ENCODE measurements at regions not wholly inside any gene's neighbourhood (a gene's known extent, or its start where the extent isn't known, plus 50 kb on each side); places are given as distances from the start of the nearest gene placed in this dataset.

DNA sequence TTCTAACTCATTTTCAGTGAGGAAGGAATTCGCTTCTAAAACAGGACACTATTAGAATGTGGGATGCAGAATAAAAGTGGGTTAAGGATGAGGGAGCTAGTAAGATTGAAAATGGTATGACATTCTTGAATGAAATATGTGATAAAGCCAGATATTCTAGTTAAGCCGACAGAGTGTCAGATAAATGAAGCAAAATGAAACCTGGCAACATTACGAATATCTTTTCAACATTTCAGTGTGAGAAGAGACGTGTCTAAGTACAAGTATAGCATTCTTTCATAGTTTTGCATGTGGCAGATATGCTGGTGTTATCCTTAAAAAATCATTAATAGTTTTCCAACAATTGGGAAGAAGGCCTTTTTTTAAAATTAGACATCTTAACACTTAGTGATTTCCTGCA, 1101.4 kb downstream of the RPA4 start:
- no peak for DNase-seq (ENCODE audit: insufficient read length, low spot score)
- TF ChIP-seq, protein P1, sequence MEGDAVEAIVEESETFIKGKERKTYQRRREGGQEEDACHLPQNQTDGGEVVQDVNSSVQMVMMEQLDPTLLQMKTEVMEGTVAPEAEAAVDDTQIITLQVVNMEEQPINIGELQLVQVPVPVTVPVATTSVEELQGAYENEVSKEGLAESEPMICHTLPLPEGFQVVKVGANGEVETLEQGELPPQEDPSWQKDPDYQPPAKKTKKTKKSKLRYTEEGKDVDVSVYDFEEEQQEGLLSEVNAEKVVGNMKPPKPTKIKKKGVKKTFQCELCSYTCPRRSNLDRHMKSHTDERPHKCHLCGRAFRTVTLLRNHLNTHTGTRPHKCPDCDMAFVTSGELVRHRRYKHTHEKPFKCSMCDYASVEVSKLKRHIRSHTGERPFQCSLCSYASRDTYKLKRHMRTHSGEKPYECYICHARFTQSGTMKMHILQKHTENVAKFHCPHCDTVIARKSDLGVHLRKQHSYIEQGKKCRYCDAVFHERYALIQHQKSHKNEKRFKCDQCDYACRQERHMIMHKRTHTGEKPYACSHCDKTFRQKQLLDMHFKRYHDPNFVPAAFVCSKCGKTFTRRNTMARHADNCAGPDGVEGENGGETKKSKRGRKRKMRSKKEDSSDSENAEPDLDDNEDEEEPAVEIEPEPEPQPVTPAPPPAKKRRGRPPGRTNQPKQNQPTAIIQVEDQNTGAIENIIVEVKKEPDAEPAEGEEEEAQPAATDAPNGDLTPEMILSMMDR (IDR thresholded peaks at IDR 0.05; ENCODE audit: insufficient read depth, missing control alignments): no peak
- no peak for FAIRE-seq

DNA sequence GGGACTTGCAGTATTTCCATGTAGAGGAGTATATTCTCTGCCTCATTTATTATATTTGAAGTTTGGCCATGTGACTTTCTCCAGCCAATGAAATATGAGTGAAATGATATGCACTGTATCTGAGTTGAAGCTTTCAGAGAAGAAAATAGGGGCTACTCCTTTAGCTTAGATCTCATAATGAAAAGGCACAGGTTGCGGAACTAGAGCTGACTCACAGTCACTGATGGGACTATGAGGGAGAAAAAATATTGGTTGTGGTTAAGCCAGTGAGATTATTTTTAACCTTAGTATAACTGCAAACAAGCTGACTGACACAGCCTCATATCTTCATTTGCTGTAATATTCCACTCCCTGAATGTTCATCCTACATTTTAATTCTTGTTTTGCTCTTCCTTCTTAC, 1104.3 kb downstream of the RPA4 start:
- no peak for FAIRE-seq
- DNase-seq (ENCODE audit: insufficient read length, low spot score): no peak
- TF ChIP-seq, protein P1 (IDR thresholded peaks at IDR 0.05; ENCODE audit: insufficient read depth, missing control alignments): no peak

DNA sequence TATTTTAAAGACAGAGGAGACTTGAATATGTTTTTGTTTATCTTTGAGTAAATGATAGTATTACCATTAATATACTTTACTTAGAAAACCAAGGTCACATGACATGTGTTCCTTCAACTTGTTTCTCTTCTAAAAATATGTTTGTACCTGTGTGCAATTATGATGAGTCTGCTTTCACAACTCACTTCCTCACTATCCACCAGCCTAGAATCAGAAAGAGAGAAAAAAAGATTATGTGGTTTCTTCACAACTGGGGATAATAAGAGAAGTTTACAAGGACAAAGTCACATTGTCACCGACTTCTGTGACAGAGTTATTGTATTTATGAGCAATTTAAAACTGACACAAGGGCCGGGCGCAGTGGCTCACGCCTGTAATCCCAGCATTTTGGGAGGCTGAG, 1112.1 kb downstream of the RPA4 start:
- TF ChIP-seq, protein P1 (IDR thresholded peaks at IDR 0.05; ENCODE audit: insufficient read depth, missing control alignments): no peak
- DNase-seq (ENCODE audit: insufficient read length, low spot score): no peak
- no peak for FAIRE-seq

DNA sequence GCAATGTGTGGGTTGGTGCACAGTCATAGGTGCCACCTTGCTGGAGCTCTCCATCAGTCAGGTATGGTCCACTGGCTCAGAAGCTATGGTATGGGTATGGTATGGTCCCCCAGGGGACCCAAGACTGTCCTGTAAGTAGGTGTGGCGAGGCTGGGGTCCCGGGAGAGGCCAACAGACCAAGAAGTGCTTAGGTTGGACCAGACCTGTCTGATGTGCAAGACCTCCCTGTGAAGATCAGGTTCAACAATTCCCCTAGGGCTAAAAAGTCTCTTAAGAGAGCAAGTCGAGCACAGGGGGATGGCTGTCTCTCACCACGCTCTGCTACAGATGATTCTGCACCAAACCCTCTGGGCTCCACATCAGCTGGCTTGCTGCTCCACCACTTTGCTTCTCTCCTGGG, 1145.0 kb downstream of the RPA4 start:
- DNase-seq (ENCODE audit: insufficient read length, low spot score) (no peak), FAIRE-seq (no peak)
- TF ChIP-seq, protein P1 (IDR thresholded peaks at IDR 0.05; ENCODE audit: insufficient read depth, missing control alignments): no peak

DNA sequence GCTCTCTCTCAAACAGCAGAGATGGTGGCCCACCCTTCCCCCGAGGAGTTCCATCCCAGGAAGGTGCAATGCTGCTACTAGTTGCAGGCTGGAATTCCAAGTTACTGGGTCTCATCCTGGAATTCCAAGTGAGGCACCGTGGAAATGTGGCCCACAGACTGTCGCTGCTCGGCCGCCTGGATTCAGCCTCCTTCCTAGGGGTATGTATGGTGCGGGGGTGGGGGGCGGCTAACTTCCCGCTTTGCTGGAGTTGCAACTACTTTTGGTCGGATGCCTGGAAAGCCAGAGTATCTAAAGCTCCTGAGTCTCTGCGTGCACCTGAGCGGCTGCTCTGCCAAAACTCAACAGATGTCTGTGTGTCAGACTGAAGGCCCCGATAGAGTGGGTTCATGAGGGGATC, 1146.2 kb downstream of the RPA4 start:
- DNase-seq (ENCODE audit: insufficient read length, low spot score) (no peak), FAIRE-seq (no peak)
- TF ChIP-seq, protein P1 (IDR thresholded peaks at IDR 0.05; ENCODE audit: insufficient read depth, missing control alignments): no peak

DNA sequence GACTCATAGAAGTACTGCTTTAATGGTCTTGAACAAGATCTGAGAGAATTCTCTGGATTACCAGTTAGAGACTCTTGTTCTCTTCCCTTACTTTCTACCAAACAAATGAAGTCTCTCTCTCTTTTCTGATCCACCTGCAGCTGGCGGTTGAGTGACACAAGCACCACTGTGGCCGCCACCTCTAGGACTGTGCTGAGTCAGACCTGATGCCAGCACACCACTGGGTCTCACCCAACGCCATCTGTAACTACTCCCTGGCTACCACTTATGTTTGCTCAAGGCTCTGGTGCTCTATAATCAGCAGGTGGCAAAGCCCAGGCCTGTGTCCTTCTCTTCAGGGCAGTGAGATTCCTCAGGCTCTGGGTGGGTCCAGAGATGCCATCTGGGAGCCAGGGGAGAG, 1173.5 kb downstream of the RPA4 start:
- FAIRE-seq (no peak), DNase-seq (ENCODE audit: insufficient read length, low spot score) (no peak)
- TF ChIP-seq, protein P1 (IDR thresholded peaks at IDR 0.05; ENCODE audit: insufficient read depth, missing control alignments): no peak

DNA sequence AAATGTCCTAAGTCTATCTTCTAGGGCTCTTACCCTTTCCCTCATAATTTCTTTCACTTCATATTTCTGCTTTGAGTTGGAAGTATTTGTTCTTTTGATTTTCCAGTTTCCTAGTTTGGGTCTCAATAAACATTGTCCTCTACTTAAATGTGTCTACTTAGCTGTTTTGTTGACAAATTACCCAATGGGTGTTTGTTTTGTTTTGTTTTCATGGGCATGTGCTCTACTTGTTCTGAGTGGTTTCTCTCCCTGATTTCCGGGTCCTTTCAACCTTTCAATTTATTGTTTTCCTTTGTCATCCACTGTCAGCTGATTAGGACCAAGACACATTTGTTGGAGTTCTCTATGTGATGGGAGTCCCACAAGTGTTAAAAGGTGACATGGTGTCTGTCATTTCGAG, 1181.4 kb downstream of the RPA4 start:
- TF ChIP-seq, protein P1 (IDR thresholded peaks at IDR 0.05; ENCODE audit: insufficient read depth, missing control alignments): no peak
- FAIRE-seq: no peak
- no peak for DNase-seq (ENCODE audit: insufficient read length, low spot score)
